HG02852 (cell line): ENCODE measurements at regions not wholly inside any gene's neighbourhood (a gene's known extent, or its start where the extent isn't known, plus 50 kb on each side); places are given as distances from the start of the nearest gene placed in this dataset.
"Not testable (repeated sequence)": the region's sequence is repeated elsewhere in the genome, so short reads cannot be mapped to it uniquely, and the experiment has no call there.

Source experiments
- ATAC-seq: cut with Tn5 transposase; IDR thresholded peaks from one replicate; pipeline ENCODE4 v1.9.1; 2021; ENCODE audit warnings: mild to moderate bottlenecking, moderate library complexity; ENCODE audit not compliant: unreplicated experiment

DNA sequence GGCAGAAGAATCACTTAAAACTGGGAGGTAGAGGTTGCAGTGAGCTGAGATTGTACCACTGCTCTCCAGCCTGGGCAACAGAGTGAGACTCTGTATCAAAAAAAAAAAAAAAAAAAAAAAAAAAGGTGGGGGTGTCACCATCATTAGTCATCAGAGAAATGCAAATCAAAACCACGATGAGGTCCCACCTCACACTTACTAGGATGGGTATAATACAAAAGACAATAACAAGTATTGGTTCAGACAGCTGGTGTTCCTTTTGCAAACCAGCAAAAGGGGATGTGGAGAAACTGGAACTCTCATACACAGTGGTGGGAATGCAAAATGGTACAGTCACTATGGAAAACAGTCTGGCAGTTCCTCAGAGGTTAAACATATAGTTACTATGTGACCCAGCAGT, 78.7 kb upstream of the TSC22D2 start:
- ATAC-seq, result no peak

DNA sequence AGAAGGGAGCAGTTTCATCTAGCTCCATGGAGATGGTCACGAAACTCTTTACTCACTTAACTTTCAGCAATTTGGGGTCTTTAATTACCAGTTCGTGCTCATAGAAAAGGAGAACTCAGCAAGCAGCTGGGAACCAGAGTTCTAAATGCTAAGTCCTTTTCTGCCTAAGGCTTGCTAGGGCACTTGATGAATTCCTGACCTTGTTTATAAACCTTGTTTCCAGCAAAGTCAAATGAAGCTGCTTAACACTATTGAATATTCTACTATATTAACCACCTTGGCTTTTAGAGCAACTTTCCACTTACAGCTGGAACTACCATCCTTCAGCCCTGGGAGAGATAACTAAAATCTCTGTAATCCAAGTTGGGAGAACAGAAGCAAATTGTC, 79.5 kb upstream of the TSC22D2 start:
- no peak for ATAC-seq

DNA sequence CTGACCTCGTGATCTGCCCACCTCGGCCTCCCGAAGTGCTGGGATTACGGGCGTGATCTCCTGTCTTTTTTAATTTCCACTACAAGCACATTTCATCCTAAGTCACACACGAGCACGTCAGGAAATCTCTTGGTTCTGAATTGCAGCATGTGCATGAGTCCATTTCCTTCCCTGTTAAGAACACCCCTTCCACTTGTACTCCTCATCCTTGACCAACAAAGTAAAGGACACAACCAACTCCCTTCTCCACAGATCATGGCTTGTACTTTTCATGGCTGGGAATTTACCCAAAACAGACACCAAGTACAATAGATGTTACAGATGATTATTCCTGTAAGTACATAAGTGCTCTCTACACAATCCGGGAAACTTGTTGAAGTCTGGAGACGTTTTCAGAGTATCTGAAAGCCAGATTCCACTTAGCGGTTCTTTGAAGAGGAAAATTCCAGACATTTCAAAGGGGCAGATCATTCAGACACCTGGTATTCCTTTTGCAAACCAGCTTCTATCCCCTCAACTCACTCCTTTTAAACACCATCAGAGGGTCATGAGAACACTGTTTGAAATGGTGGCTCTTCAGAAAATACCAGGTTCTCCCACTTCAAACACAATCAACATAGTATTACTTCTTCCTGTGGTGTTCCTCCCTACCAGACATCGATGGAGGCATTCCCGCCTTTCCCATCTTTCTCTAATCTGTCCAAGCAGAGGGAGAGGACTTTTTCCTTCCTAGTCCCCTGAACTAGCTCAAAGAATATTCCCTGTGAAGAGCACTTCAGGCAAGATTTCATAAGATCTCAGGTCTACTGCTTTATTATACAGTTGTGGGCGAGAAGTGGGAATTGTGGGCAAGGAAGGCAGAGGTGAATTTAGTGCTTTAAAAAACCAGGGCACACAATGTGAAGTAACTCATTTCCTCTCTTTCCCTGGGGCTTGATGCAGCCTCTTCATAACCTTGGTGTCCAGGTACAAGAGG, 80.1 kb upstream of the TSC22D2 start:
- ATAC-seq, result no peak

DNA sequence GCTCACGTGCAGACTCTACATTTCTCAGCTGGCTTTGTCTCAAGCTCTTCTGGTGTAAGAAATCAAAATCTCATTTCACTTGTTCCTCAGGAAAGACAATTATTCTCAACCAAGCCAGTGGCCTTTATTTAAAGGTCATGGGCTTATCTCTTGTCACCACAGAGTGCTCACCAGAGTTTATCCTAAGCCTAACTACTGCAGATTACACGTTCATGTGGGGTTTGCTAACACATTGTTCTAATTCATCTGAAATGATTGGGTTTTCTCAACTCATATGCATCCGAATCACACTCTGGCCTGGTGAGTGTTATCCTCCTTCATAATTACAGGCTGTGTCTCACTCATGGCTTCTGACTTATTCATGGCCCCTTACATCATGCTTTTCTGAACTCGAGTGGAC, 83.3 kb upstream of the TSC22D2 start:
- no peak for ATAC-seq

DNA sequence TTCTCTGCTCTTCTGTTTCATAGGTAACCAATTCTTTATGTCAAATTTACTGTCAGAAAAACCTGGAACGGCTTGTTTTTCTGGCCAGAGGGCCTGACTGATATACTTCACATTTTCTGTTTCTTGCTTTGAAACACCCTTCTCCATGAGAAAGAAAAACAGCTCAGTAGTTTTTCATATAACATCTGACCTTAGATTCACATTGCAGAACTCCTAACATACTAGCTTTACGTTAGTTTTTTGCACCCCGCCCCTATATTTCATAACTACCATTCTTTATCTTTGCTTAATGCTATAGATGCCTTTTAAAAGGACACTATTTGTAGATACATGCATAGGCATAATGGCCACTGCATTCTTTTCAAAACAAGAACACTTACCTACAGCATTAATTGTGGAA, 83.9 kb upstream of the TSC22D2 start:
- ATAC-seq, result no peak

- ATAC-seq, result no peak
These were observed 84.3 kb upstream of the TSC22D2 start for GRCh38 chr3:150323770-150324169.

GRCh38 chr3:150323091-150323490, 85.0 kb upstream of the TSC22D2 start:
- ATAC-seq, result not testable (repeated sequence)

GRCh38 chr3:150320971-150321370, 87.1 kb upstream of the TSC22D2 start:
- ATAC-seq, result not testable (repeated sequence)

DNA sequence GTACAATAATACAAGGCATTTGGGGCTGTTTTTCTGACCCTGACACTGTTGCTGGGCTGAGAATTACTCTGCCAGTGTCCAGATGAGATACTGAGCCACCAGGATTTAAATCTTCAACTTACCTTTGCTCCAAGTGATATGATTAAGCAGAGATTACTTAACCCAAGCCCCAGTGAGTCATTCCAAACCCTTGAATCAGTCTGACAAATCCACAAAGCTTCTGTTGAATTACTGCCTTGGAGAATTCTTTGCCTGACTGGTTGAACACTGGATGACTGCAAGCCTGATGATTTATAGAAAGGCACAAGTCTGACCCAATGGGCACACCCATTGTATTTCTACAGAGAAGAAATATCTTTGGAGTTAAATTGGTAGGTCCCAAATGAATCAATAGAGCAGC, 88.2 kb upstream of the TSC22D2 start:
- ATAC-seq, result no peak

DNA sequence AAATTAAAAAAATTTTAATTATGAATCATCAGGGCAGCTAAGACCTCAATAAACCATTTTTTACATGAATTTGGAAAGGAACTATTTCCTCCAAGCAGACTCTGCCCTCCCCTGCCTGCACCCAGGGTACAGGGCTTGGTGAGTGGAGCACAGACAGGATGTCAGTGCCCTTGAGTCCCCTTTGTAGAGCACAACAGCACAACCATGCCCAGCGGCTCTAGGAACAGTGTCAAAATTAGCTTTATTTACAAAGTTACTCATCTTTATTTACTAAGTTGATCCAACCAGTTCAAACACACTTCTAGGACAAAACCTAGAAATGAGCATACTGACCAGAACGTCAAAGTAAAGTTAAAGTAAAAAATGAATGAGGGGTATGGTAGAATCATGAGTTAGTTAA, 90.6 kb upstream of the TSC22D2 start:
- no peak for ATAC-seq

GRCh38 chr3:150315721-150316120, 92.4 kb upstream of the TSC22D2 start:
- no peak for ATAC-seq

DNA sequence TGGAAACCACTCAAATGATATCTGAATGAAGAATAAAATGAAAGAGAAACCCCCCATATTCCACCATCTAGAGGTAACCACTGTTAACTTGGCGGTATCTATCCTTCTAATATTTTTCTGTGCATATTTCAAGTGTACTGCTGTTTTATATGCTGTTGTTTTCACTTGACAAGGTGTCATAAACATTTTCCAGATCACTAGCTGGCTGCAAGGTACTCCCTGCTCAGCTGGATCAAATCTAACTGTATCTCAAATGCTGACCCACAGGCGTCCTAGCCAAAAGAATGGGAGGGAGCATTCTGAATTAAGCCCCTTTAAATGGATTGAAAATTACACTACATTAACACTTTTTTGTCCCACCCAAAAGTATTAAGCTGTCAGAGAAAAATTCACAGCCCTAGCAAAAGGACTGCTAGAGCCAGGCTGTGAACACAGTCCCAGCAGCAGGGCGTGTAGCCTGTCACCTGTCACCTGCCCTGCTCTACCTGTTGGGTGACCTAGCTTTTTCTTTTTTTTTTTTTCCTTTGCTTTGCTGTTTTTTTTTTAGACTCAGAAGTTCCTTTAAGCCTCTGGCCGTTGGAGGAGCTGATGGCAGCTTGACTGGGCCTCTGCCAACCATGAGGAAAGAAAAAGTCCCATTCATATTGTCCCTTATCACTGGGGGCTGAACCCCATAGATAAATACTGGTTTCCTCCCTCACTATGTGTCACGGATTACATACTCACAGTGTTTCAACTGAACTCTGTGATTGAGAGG, 93.7 kb upstream of the TSC22D2 start:
- ATAC-seq, result no peak

DNA sequence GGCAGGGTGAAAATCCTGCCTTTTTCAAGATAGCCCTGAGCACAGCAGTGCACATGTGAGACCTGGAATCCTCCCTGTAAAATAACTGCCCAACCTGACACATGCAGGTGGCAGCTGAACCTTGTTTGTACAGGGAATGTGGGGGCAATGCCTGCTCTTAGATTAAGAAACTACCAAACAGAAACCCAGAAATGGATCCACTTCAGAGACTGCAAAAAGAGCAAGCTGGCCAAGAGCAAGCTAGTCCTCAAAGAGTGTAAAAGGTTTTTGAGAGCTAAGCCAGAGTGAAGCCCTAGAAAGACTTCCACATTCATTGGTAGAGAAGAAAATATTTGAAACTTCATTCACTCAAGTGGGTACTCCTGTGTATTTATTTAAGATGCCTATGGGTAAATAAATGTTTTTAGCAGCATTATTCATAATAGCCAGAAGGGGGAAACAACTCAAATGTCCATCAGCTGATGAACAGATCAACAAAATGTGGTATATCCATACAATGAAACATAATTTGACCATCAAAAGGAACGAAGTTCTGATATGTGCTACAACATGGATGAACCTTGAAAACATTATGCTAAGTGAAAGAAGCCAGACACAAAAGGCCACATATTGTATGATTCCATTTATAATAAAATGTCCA, 96.0 kb upstream of the TSC22D2 start:
- ATAC-seq, result no peak

- ATAC-seq, result no peak
These were observed 96.9 kb upstream of the TSC22D2 start for GRCh38 chr3:150311156-150311555.

GRCh38 chr3:150309557-150309956, 98.5 kb upstream of the TSC22D2 start:
- ATAC-seq, result no peak

DNA sequence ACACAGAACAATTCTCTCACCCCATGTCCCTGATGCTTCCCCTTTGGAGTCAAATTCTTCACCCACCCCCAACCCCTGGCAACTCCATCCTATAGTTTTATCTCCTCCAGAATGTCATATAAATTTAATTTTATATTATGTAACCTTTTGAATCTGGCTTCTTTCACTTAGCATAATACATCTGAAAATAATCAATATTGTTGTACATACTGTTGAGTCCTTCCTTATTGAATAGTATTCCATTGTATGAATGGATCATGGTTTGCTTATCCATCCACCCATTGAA, 98.9 kb upstream of the TSC22D2 start:
- no peak for ATAC-seq

- ATAC-seq, result no peak
These were observed 99.4 kb upstream of the TSC22D2 start for GRCh38 chr3:150308481-150309256.

- ATAC-seq, result no peak
These were observed 100.1 kb upstream of the TSC22D2 start for GRCh38 chr3:150308037-150308319.

DNA sequence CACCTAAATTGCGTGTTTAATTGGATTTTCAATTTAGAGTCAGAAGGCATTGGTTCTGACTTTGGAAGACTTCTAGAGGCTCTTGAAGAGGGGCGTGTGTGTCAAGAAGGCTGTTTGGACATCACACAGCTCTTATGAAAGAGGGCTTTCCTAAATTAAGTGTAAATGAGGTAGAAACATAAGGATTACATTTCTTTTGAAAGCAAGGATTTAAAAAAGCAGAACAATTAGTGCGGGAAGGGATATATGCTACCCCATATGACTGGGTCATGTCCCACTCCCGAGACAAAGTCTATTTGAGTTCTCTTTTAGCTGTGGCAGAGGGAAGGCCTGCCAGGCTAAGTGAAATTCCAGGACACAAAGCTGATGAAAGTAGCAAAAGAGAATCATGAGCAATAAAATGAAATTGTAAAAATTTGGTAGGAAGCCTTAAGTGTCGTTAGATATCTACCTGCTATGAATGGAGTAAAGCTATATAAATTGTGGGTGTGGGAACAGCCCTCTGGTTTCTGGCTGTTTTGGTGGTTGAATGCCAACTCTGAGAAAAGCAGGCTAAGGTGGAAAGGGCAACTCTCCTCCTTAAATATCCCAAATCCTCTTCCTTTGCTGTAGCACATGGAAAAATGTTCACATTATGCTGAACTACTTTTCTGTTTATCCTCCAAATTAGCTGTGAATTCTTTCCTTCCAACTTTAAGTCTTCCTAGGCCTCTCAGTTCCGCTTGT, 100.6 kb upstream of the TSC22D2 start:
- ATAC-seq, result no peak

DNA sequence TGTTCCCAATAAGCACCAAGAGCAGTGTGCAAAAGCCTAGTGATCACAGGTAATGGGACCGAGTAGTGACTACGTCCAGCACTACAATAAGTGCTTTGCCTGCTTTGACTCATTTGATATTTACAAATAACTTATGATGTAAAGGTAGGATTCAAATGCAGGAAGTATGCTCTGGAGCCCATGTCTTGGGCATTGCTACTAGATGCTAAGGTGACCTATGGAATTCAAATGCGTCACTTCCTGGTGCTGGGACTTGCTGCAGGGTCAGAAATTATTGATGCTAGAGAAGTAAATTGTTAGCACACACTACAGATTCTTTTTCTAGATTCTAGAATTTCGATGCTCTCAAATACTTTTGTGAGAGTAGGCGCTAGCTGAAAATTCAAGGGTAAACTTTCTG, 101.2 kb upstream of the TSC22D2 start:
- no peak for ATAC-seq

GRCh38 chr3:150306083-150306482, 102.0 kb upstream of the TSC22D2 start:
- no peak for ATAC-seq
